ENCODE measurements at regions not wholly inside any gene's neighbourhood (a gene's known extent, or its start where the extent isn't known, plus 50 kb on each side); places are given as distances from the start of the nearest gene placed in this dataset.
A peak's percentile ranks its signal among the peaks of the same experiment; 100 is the strongest.

DNA sequence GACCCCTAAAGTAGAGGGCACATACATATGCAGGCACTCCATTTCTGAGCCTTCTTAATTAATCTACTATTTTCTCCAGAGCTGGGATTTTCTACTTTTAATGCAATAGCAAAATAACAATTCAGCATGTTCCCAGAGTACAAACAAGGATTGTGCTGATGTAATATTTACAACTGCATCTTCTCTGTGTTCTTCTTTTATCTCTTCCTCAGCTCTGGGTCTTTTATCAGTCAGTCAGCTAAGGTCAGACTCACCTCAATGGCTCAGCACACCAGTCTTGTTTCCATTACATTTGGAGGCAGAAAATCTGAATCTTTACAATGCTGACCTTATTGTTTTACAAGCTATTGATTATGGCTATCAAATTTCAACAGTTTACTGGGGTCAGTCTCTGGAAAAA, 323.3 kb upstream of the NR5A2 start:
- TF ChIP-seq SALL2 (tag by site-specific recombination; IDR thresholded peaks at IDR 0.05; ENCODE audit: borderline replicate concordance) (no peak), TCF7L2 (IDR thresholded peaks at IDR 0.05; ENCODE audit: borderline replicate concordance, low read depth, low read length) (0 out of 2 replicates have a peak, but pooled peaks have one; percentile 17)
- H3K4me3 ChIP-seq (ENCODE audit: low read depth, low read length), result no peak overlapping the region
- no peaks in the 10 kb centered on the region for H3K36me3 ChIP-seq (ENCODE audit: control insufficient read depth in 2 of 2, insufficient read depth in 1 of 2, low read length in 2 of 2)
- H3K27ac ChIP-seq (ENCODE audit: extremely low read depth, low read depth, low read length), result no peak overlapping the region
- POLR2A ChIA-PET, result no interaction called here
- CTCF ChIA-PET, result interaction anchor here (0.6 kb wide), 1 partner anchor 309 kb away, joined by 4 read pairs; no protein-coding TSS in a partner anchor
- no peaks in the 10 kb centered on the region for H3K4me1 ChIP-seq (ENCODE audit: control insufficient read depth, insufficient read depth, low read length)
- H3K9me3 ChIP-seq (ENCODE audit: control insufficient read depth, insufficient read depth, low read depth, low read length), result no peaks in the 10 kb centered on the region

DNA sequence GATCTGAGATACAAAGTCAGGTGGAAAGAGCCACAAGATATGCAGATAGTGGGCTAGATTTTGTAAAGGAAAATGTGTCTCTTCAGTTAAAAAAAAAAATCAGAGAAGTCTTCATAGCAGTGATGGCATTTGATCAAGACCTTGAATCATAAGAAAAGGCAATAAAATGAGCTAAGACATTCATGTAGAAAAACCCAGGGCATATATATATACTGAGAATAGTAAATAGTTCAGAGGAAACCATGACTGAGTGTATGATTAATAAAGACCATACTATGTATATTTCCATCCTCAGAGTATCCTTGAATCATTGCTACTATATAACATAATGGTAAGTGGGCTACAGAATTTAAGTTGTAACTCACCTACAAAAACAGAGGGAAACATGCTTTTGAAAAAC, 321.7 kb upstream of the NR5A2 start:
- H3K9me3 ChIP-seq (ENCODE audit: control insufficient read depth, insufficient read depth, low read depth, low read length), result no peaks in the 10 kb centered on the region
- no peaks in the 10 kb centered on the region for H3K4me1 ChIP-seq (ENCODE audit: control insufficient read depth, insufficient read depth, low read length)
- no peak overlapping the region for H3K27ac ChIP-seq (ENCODE audit: extremely low read depth, low read depth, low read length)
- POLR2A ChIA-PET, result no interaction called here
- CTCF ChIA-PET, result interaction anchor here (0.6 to 0.8 kb wide), 3 partner anchors 16 to 857 kb away, joined by 3 read pairs; no protein-coding TSS in a partner anchor
- H3K36me3 ChIP-seq (ENCODE audit: control insufficient read depth in 2 of 2, insufficient read depth in 1 of 2, low read length in 2 of 2), result no peaks in the 10 kb centered on the region
- TF ChIP-seq, protein P1, sequence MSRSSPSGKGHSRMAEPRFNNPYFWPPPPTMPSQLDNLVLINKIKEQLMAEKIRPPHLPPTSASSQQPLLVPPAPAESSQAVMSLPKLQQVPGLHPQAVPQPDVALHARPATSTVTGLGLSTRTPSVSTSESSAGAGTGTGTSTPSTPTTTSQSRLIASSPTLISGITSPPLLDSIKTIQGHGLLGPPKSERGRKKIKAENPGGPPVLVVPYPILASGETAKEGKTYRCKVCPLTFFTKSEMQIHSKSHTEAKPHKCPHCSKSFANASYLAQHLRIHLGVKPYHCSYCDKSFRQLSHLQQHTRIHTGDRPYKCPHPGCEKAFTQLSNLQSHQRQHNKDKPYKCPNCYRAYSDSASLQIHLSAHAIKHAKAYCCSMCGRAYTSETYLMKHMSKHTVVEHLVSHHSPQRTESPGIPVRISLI (tag by site-specific recombination; IDR thresholded peaks at IDR 0.05), result no peak
- TF ChIP-seq, protein P2, sequence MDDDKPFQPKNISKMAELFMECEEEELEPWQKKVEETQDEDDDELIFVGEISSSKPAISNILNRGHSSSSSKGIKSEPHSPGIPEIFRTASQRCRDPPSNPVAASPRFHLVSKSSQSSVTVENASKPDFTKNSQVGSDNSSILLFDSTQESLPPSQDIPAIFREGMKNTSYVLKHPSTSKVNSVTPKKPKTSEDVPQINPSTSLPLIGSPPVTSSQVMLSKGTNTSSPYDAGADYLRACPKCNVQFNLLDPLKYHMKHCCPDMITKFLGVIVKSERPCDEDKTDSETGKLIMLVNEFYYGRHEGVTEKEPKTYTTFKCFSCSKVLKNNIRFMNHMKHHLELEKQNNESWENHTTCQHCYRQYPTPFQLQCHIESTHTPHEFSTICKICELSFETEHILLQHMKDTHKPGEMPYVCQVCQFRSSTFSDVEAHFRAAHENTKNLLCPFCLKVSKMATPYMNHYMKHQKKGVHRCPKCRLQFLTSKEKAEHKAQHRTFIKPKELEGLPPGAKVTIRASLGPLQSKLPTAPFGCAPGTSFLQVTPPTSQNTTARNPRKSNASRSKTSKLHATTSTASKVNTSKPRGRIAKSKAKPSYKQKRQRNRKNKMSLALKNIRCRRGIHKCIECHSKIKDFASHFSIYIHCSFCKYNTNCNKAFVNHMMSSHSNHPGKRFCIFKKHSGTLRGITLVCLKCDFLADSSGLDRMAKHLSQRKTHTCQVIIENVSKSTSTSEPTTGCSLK (tag by site-specific recombination; IDR thresholded peaks at IDR 0.05), result no peak
- TF ChIP-seq REPIN1 (tag by site-specific recombination; IDR thresholded peaks at IDR 0.05; ENCODE audit: low read depth), result no peak
- H3K4me3 ChIP-seq (ENCODE audit: low read depth, low read length), result no peak overlapping the region

DNA sequence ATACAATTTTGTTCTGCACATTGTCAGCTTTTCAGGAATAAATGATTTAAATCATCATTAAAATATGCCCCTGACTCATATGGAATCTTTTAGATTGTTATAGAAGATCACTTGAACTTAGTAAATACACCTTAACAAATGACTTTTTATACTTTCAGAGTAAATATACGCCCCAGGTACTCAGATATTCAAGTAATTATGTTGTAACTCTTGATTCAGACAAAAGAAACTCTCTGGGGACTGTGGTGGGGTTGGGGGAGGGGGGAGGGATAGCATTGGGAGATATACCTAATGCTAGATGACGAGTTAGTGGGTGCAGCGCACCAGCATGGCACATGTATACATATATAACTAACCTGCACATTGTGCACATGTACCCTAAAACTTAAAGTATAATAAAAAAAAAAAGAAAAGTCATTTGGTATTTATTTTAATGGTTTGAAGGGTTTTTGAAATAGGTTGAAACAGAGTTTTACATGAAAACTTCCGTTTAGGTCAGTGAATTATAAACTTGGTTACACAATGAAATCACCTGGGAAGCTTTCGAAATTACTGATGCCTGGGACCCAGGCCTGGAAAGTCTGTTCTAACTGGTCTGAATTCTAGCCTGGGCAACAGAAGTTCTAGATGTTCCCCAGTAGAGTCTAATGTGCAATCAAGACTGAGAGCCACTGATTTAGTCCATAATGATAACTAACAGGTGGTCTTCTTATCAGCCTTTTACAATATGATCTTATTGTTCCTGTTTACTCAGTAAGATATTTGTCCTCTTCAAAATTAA, 320.5 kb upstream of the NR5A2 start:
- no peak overlapping the region for H3K4me3 ChIP-seq (ENCODE audit: low read depth, low read length)
- ChIA-PET CTCF (no interaction called here), POLR2A (no interaction called here)
- H3K9me3 ChIP-seq (ENCODE audit: control insufficient read depth, insufficient read depth, low read depth, low read length), result no peaks in the 10 kb centered on the region
- no peaks in the 10 kb centered on the region for H3K36me3 ChIP-seq (ENCODE audit: control insufficient read depth in 2 of 2, insufficient read depth in 1 of 2, low read length in 2 of 2)
- H3K4me1 ChIP-seq (ENCODE audit: control insufficient read depth, insufficient read depth, low read length), result no peaks in the 10 kb centered on the region
- no peak overlapping the region for H3K27ac ChIP-seq (ENCODE audit: extremely low read depth, low read depth, low read length)
- TF ChIP-seq ZNF416 (tag by site-specific recombination; IDR thresholded peaks at IDR 0.05) (no peak), ZNF624 (tag by site-specific recombination; IDR thresholded peaks at IDR 0.05) (no peak), ZNF529 (tag by site-specific recombination; IDR thresholded peaks at IDR 0.05; ENCODE audit: insufficient replicate concordance) (no peak), GLIS2 (tag by site-specific recombination; IDR thresholded peaks at IDR 0.05) (no peak), ZIC2 (tag by site-specific recombination; IDR thresholded peaks at IDR 0.05) (no peak), ZNF600 (tag by site-specific recombination; IDR thresholded peaks at IDR 0.05) (no peak), ZNF121 (tag by site-specific recombination; IDR thresholded peaks at IDR 0.05) (no peak), GLI2 (tag by site-specific recombination; IDR thresholded peaks at IDR 0.05; ENCODE audit: borderline replicate concordance, low read depth) (no peak), GLI4 (tag by site-specific recombination; IDR thresholded peaks at IDR 0.05) (no peak), ZNF433 (tag by site-specific recombination; IDR thresholded peaks at IDR 0.05; ENCODE audit: low read depth) (no peak)
- TF ChIP-seq, protein P3, sequence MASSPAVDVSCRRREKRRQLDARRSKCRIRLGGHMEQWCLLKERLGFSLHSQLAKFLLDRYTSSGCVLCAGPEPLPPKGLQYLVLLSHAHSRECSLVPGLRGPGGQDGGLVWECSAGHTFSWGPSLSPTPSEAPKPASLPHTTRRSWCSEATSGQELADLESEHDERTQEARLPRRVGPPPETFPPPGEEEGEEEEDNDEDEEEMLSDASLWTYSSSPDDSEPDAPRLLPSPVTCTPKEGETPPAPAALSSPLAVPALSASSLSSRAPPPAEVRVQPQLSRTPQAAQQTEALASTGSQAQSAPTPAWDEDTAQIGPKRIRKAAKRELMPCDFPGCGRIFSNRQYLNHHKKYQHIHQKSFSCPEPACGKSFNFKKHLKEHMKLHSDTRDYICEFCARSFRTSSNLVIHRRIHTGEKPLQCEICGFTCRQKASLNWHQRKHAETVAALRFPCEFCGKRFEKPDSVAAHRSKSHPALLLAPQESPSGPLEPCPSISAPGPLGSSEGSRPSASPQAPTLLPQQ (tag by site-specific recombination; IDR thresholded peaks at IDR 0.05), result no peak
- TF ChIP-seq, protein P4, sequence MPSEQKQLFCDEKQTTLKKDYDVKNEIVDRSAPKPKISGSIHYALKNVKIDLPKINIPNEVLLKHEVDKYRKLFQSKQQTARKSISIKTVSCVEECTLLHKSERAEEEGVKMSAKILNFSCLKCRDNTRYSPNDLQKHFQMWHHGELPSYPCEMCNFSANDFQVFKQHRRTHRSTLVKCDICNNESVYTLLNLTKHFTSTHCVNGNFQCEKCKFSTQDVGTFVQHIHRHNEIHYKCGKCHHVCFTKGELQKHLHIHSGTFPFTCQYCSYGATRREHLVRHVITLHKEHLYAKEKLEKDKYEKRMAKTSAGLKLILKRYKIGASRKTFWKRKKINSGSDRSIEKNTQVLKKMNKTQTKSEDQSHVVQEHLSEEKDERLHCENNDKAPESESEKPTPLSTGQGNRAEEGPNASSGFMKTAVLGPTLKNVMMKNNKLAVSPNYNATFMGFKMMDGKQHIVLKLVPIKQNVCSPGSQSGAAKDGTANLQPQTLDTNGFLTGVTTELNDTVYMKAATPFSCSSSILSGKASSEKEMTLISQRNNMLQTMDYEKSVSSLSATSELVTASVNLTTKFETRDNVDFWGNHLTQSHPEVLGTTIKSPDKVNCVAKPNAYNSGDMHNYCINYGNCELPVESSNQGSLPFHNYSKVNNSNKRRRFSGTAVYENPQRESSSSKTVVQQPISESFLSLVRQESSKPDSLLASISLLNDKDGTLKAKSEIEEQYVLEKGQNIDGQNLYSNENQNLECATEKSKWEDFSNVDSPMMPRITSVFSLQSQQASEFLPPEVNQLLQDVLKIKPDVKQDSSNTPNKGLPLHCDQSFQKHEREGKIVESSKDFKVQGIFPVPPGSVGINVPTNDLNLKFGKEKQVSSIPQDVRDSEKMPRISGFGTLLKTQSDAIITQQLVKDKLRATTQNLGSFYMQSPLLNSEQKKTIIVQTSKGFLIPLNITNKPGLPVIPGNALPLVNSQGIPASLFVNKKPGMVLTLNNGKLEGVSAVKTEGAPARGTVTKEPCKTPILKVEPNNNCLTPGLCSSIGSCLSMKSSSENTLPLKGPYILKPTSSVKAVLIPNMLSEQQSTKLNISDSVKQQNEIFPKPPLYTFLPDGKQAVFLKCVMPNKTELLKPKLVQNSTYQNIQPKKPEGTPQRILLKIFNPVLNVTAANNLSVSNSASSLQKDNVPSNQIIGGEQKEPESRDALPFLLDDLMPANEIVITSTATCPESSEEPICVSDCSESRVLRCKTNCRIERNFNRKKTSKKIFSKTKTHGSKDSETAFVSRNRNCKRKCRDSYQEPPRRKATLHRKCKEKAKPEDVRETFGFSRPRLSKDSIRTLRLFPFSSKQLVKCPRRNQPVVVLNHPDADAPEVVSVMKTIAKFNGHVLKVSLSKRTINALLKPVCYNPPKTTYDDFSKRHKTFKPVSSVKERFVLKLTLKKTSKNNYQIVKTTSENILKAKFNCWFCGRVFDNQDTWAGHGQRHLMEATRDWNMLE (tag by site-specific recombination; conservative IDR thresholded peaks at IDR 0.05; ENCODE audit: low read depth), result no peak
- TF ChIP-seq, protein P5, sequence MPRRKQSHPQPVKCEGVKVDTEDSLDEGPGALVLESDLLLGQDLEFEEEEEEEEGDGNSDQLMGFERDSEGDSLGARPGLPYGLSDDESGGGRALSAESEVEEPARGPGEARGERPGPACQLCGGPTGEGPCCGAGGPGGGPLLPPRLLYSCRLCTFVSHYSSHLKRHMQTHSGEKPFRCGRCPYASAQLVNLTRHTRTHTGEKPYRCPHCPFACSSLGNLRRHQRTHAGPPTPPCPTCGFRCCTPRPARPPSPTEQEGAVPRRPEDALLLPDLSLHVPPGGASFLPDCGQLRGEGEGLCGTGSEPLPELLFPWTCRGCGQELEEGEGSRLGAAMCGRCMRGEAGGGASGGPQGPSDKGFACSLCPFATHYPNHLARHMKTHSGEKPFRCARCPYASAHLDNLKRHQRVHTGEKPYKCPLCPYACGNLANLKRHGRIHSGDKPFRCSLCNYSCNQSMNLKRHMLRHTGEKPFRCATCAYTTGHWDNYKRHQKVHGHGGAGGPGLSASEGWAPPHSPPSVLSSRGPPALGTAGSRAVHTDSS (tag by site-specific recombination; IDR thresholded peaks at IDR 0.05), result no peak

Data from HEK293 (cell line).